Mesenchymal stem cell (in vitro differentiated cells and primary cell): ENCODE measurements at regions not wholly inside any gene's neighbourhood (a gene's known extent, or its start where the extent isn't known, plus 50 kb on each side); places are given as distances from the start of the nearest gene placed in this dataset.

Experiments
- DNase-seq: peaks from one replicate; pipeline ENCODE4 v3.0.0-alpha.2; 2013
- H2AFZ ChIP-seq: one replicate; pipeline ENCODE4 v1.6.1; 2013; ENCODE audit warnings: low read depth, mild to moderate bottlenecking, control low read depth, inconsistent platforms, low read length, moderate library complexity
- H2AK5ac ChIP-seq: 2 replicates; pipeline ENCODE4 v1.6.1; 2013; ENCODE audit warnings: low read length, moderate library complexity, mild to moderate bottlenecking, inconsistent platforms; ENCODE audit not compliant: severe bottlenecking
- H2BK120ac ChIP-seq: one replicate; pipeline ENCODE4 v1.6.1; 2013; ENCODE audit warnings: low read depth, mild to moderate bottlenecking, inconsistent platforms, low read length, moderate library complexity
- H2BK12ac ChIP-seq, 2 experiments: one replicate each; pipeline ENCODE4 v1.6.1; 2013; ENCODE audit warnings: inconsistent platforms in 2 of 2, low read length in 2 of 2, mild to moderate bottlenecking in 2 of 2, moderate library complexity in 2 of 2, control low read depth in 1 of 2
- H2BK15ac ChIP-seq: one replicate; pipeline ENCODE4 v1.6.1; 2013; ENCODE audit warnings: mild to moderate bottlenecking, low read depth, inconsistent platforms; ENCODE audit not compliant: poor library complexity, severe bottlenecking
- H2BK5ac ChIP-seq: 2 replicates; pipeline ENCODE4 v1.6.1; 2013; ENCODE audit warnings: low read depth, mild to moderate bottlenecking, low read length, control low read depth, inconsistent platforms; ENCODE audit not compliant: poor library complexity, severe bottlenecking
- H3K14ac ChIP-seq, 2 experiments: one replicate each; pipeline ENCODE4 v1.6.1; 2013; ENCODE audit warnings: inconsistent platforms in 2 of 2, low read length in 2 of 2, control low read depth in 1 of 2, mild to moderate bottlenecking in 1 of 2, moderate library complexity in 1 of 2
- H3K18ac ChIP-seq, 2 experiments: one replicate each; pipeline ENCODE4 v1.6.1; 2013; ENCODE audit warnings: inconsistent platforms in 2 of 2, low read length in 2 of 2, control low read depth in 1 of 2, low read depth in 1 of 2, mild to moderate bottlenecking in 1 of 2
- H3K23ac ChIP-seq, 2 experiments: one replicate each; pipeline ENCODE4 v1.6.1; 2013; ENCODE audit warnings: inconsistent platforms in 2 of 2, low read length in 2 of 2, mild to moderate bottlenecking in 2 of 2, moderate library complexity in 2 of 2, control low read depth in 1 of 2
- H3K27ac ChIP-seq: 2 replicates; pipeline ENCODE4 v1.5.1; 2013; ENCODE audit warnings: mild to moderate bottlenecking, moderate library complexity, low read length, control low read depth, inconsistent platforms; ENCODE audit not compliant: poor library complexity, severe bottlenecking
- H3K27me3 ChIP-seq, 2 experiments: 2 replicates each; pipeline versions ENCODE4 v1.6.1 to v1.7.0; 2013; ENCODE audit warnings: low read length in 2 of 2, mild to moderate bottlenecking in 2 of 2, moderate library complexity in 2 of 2, control low read depth in 1 of 2, inconsistent platforms in 1 of 2; ENCODE audit not compliant: control insufficient read depth in 1 of 2, insufficient read depth in 1 of 2
- H3K36me3 ChIP-seq, 2 experiments: 2 replicates each; pipeline versions ENCODE4 v1.6.1 to v1.7.0; 2013; ENCODE audit warnings: low read length in 2 of 2, control low read depth in 1 of 2, inconsistent platforms in 1 of 2, low read depth in 1 of 2, mild to moderate bottlenecking in 1 of 2; ENCODE audit not compliant: insufficient read depth in 2 of 2, control insufficient read depth in 1 of 2
- H3K4ac ChIP-seq, 2 experiments: one replicate each; pipeline ENCODE4 v1.6.1; 2013; ENCODE audit warnings: inconsistent platforms in 2 of 2, low read length in 2 of 2, mild to moderate bottlenecking in 2 of 2, moderate library complexity in 2 of 2, control low read depth in 1 of 2, low read depth in 1 of 2
- H3K4me1 ChIP-seq: 2 replicates; pipeline ENCODE4 v1.6.1; 2013; ENCODE audit warnings: low read depth, low read length, control low read depth; ENCODE audit not compliant: control insufficient read depth, insufficient read depth
- H3K4me2 ChIP-seq: 2 replicates; pipeline ENCODE4 v1.6.1; 2013; ENCODE audit warnings: low read length, mild to moderate bottlenecking, inconsistent platforms; ENCODE audit not compliant: poor library complexity, severe bottlenecking
- H3K4me3 ChIP-seq, 2 experiments: 2 replicates each; pipeline versions ENCODE4 v1.5.1 to v1.7.0; 2013; ENCODE audit warnings: low read length in 2 of 2, mild to moderate bottlenecking in 2 of 2, control low read depth in 1 of 2, low read depth in 1 of 2; ENCODE audit not compliant: insufficient read depth in 1 of 2
- H3K79me1 ChIP-seq: replicated peaks from 2 replicates; pipeline ENCODE4 v1.6.1; 2013; ENCODE audit warnings: mild to moderate bottlenecking, control low read depth, low read length, inconsistent platforms; ENCODE audit not compliant: poor library complexity, severe bottlenecking
- H3K9ac ChIP-seq: 2 replicates; pipeline ENCODE4 v1.7.0; 2013; ENCODE audit warnings: mild to moderate bottlenecking, low read length, moderate library complexity
- H3K9me3 ChIP-seq: 2 replicates; pipeline ENCODE4 v1.7.0; 2013; ENCODE audit warnings: mild to moderate bottlenecking, low read length; ENCODE audit not compliant: control insufficient read depth
- H4K8ac ChIP-seq: one replicate; pipeline ENCODE4 v1.6.1; 2013; ENCODE audit warnings: inconsistent platforms, mild to moderate bottlenecking, low read length, moderate library complexity
- H4K91ac ChIP-seq: one replicate; pipeline ENCODE4 v1.6.1; 2013; ENCODE audit warnings: mild to moderate bottlenecking, low read length, inconsistent platforms
- WGBS: methylation state at CpG from one replicate; pipeline ENCODE4 v1.1.7; 2013; ENCODE audit warnings: mixed read lengths; 5-methylcytosine and 5-hydroxymethylcytosine counted together

DNA sequence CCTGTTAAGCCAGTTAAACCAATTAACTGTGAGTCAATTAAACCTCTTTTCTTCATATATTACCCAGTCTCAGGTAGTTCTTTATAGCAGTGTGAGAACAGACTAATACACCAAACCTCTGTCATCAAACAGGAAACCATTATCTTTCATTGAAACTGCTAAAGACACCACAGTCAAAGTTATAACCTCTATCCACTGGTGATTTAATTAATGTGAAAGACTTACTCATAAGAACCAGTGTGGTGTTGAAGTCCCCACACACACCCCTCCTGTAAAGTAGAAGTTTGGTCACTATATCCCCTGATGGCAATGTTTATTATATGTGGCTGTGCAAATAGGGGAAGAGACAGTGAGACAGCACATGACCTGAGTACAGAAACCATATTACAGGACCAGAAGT, 228.1 kb downstream of the NEBL start:
- no peak overlapping the region for H2BK120ac ChIP-seq
- no peak overlapping the region for H2AFZ ChIP-seq
- H3K9me3 ChIP-seq = no peaks in the 10 kb centered on the region
- H3K27me3 ChIP-seq = no peaks in the 10 kb centered on the region
- H2AK5ac ChIP-seq = no peak overlapping the region
- H3K14ac ChIP-seq = no peak overlapping the region
- no peak overlapping the region for H4K8ac ChIP-seq
- no peak overlapping the region for H2BK12ac ChIP-seq
- no peak overlapping the region for H2BK5ac ChIP-seq
- H3K9ac ChIP-seq = no peak overlapping the region
- H3K4me2 ChIP-seq = no peak overlapping the region
- no peak overlapping the region for H2BK15ac ChIP-seq
- no peaks in the 10 kb centered on the region for H3K36me3 ChIP-seq
- no peak overlapping the region for H4K91ac ChIP-seq
- H3K4ac ChIP-seq = no peak overlapping the region
- H3K4me3 ChIP-seq = no peak overlapping the region
- no peak overlapping the region for H3K27ac ChIP-seq
- H3K79me1 ChIP-seq = no peaks in the 10 kb centered on the region
- no peak for DNase-seq
- H3K4me1 ChIP-seq = no peaks in the 10 kb centered on the region
- H3K23ac ChIP-seq = no peak overlapping the region
- H3K18ac ChIP-seq = no peak overlapping the region

GRCh38 chr10:20662742-20663141, 234.4 kb downstream of the NEBL start:
- H2AFZ ChIP-seq = no peak overlapping the region
- no peak overlapping the region for H3K27ac ChIP-seq
- WGBS = 100% methylated on average over 2 of the region's 3 CpGs

DNA sequence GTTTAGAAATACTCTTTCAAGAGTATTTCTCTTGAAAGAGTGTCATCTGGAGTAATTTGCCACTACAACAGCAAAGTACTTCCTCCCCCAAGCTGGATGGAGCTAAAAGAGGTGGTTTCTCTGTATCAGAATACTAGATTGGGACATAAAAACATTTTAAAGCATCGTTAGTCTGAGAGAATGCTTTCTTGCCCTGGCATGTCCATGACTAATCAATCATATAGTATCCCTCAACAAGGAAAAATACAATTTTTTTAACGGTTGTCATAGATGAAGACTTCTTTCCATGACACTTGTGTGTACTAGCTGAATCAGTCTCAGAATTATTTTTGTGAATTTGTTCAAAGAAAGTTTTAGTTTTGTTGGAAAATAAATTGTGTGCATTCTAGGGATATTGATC, 237.9 kb downstream of the NEBL start:
- no peaks in the 10 kb centered on the region for H3K27me3 ChIP-seq
- no peak for DNase-seq

More at GRCh38 chr10:20662742-20663141, 234.4 kb downstream of the NEBL start:
- Histone ChIP-seq H2BK120ac (no peak overlapping the region), H4K91ac (no peak overlapping the region), H3K14ac (no peak overlapping the region), H2BK5ac (no peak overlapping the region), H4K8ac (no peak overlapping the region), H3K27me3 (no peaks in the 10 kb centered on the region), H3K36me3 (no peaks in the 10 kb centered on the region), H3K9me3 (peaks cover 10% of the 10 kb centered on the region), H3K4me1 (no peaks in the 10 kb centered on the region), H3K4me3 (no peak overlapping the region), H3K79me1 (no peaks in the 10 kb centered on the region), H3K4ac (no peak overlapping the region), H2AK5ac (no peak overlapping the region), H3K4me2 (no peak overlapping the region), H3K9ac (no peak overlapping the region), H3K23ac (no peak overlapping the region), H2BK12ac (no peak overlapping the region), H3K18ac (no peak overlapping the region), H2BK15ac (no peak overlapping the region)
- DNase-seq = no peak

DNA sequence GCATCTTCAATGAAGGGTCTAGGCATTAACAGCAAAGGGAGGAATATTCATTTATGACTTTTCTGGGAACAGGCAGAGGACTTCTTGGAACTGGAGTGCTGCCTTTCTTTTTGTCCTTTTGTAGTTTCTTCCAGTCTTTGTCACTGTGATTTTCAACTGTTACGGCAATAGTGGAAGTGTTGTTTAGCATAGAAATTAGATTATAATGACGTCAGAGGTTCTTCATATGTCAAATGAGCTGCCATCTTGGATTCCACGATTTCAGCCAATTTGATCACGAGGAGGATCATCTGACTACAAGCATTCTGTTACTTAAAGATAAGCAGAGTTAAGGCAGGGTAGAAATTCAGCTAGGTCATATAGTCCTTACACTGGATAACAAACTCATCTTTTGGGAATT, 239.0 kb downstream of the NEBL start:
- no peak for DNase-seq
- Histone ChIP-seq H3K4me3 (no peak overlapping the region), H3K23ac (no peak overlapping the region), H3K9ac (no peak overlapping the region), H3K36me3 (no peaks in the 10 kb centered on the region), H4K8ac (no peak overlapping the region), H3K79me1 (no peaks in the 10 kb centered on the region), H4K91ac (no peak overlapping the region), H3K9me3 (peaks cover 10% of the 10 kb centered on the region), H3K14ac (no peak overlapping the region), H3K4me2 (no peak overlapping the region), H2BK5ac (no peak overlapping the region), H3K27me3 (no peaks in the 10 kb centered on the region), H2BK15ac (no peak overlapping the region), H2AFZ (no peak overlapping the region), H2BK12ac (no peak overlapping the region), H3K27ac (no peak overlapping the region), H3K4ac (no peak overlapping the region), H3K4me1 (no peaks in the 10 kb centered on the region), H2AK5ac (no peak overlapping the region), H2BK120ac (no peak overlapping the region), H3K18ac (no peak overlapping the region)
- 85% methylated on average over 4 of the region's 4 CpGs for WGBS

More for the DNA sequence above, 237.9 kb downstream of the NEBL start:
- Histone ChIP-seq H2BK120ac (no peak overlapping the region), H2BK5ac (no peak overlapping the region), H4K91ac (no peak overlapping the region), H2BK12ac (no peak overlapping the region), H3K79me1 (no peaks in the 10 kb centered on the region), H2AFZ (no peak overlapping the region), H3K4me1 (no peaks in the 10 kb centered on the region), H3K18ac (no peak overlapping the region), H2AK5ac (no peak overlapping the region), H3K14ac (no peak overlapping the region), H3K27ac (no peak overlapping the region), H3K9ac (no peak overlapping the region), H3K4me2 (no peak overlapping the region), H3K4me3 (no peak overlapping the region), H3K9me3 (peaks cover 10% of the 10 kb centered on the region), H3K23ac (no peak overlapping the region), H4K8ac (no peak overlapping the region), H3K4ac (no peak overlapping the region), H3K36me3 (no peaks in the 10 kb centered on the region), H2BK15ac (no peak overlapping the region)
- WGBS = 92% methylated on average over 1 of the region's 2 CpGs
